ENCODE measurements at regions not wholly inside any gene's neighbourhood (a gene's known extent, or its start where the extent isn't known, plus 50 kb on each side); places are given as distances from the start of the nearest gene placed in this dataset.
"Not testable (repeated sequence)": the region's sequence is repeated elsewhere in the genome, so short reads cannot be mapped to it uniquely, and the experiment has no call there.

- no peak for DNase-seq
Observed at GRCh38 chr13:44649104-44649428, 72.9 kb upstream of the TSC22D1 start.

- no peak for DNase-seq
Observed at GRCh38 chr13:44648392-44649103, 72.4 kb upstream of the TSC22D1 start.

- DNase-seq = not testable (repeated sequence)
Observed at GRCh38 chr13:44647560-44647959, 71.4 kb upstream of the TSC22D1 start.

GRCh38 chr13:44646044-44646443 is 69.9 kb upstream of the TSC22D1 start:
- no peak for DNase-seq

- DNase-seq = no peak
Observed at GRCh38 chr13:44643256-44643655, 67.1 kb upstream of the TSC22D1 start.

GRCh38 chr13:44637581-44637980 is 61.5 kb upstream of the TSC22D1 start:
- no peak for DNase-seq

GRCh38 chr13:44629465-44630183 is 53.5 kb upstream of the TSC22D1 start:
- no peak for DNase-seq

GRCh38 chr13:44628826-44629225 is 52.7 kb upstream of the TSC22D1 start:
- DNase-seq = not testable (repeated sequence)

- DNase-seq = no peak
Observed at GRCh38 chr13:44627441-44627840, 51.3 kb upstream of the TSC22D1 start.

GRCh38 chr13:44626176-44626575 is 50.0 kb upstream of the TSC22D1 start:
- DNase-seq = no peak
